HG03378 (cell line): ENCODE measurements at regions not wholly inside any gene's neighbourhood (a gene's known extent, or its start where the extent isn't known, plus 50 kb on each side); places are given as distances from the start of the nearest gene placed in this dataset.
"Not testable (repeated sequence)": the region's sequence is repeated elsewhere in the genome, so short reads cannot be mapped to it uniquely, and the experiment has no call there.

Experiments used
- ATAC-seq: cut with Tn5 transposase; IDR thresholded peaks from one replicate; pipeline ENCODE4 v1.9.1; 2021; ENCODE audit warnings: mild to moderate bottlenecking, moderate library complexity; ENCODE audit not compliant: unreplicated experiment

DNA sequence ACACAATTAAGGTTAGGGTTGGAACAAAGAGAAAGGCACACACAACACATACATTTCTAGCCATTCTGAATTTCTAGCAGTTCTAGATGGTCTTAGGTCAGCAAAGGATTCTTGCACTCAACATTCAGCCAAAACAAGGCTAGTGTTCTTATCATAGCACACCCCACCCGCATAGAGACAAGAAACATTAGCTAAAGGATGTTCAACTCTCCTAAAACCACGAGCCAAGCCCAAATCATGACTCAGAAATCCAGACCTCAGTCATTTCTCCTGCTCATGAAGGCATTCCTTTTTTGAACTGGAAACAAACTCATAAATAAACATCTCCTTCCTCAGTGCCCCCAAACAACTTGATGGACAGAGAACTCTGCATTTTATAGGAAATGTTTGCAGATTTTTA, 293.0 kb upstream of the NOTCH2NLA start:
- not testable (repeated sequence) for ATAC-seq

DNA sequence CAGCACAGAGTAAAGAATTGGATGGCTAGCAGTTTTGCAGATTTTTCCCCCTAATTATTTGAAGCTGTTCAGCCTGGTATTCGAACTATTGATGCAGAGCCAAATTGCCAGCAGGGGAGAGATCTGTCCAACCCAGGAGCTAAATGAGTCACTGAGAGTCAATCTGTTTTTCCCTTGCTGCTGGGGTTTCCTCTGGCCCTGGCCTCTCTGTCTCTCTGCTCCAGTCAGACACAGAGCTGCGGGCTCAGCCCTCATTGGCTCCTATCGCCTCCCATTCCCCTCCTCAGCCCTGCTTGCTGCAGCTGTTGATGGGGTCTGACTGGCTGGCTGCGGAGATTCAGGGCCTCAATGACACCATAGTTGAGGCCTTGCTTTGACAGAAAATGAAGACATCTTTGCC, 284.9 kb upstream of the NOTCH2NLA start:
- ATAC-seq, result not testable (repeated sequence)

DNA sequence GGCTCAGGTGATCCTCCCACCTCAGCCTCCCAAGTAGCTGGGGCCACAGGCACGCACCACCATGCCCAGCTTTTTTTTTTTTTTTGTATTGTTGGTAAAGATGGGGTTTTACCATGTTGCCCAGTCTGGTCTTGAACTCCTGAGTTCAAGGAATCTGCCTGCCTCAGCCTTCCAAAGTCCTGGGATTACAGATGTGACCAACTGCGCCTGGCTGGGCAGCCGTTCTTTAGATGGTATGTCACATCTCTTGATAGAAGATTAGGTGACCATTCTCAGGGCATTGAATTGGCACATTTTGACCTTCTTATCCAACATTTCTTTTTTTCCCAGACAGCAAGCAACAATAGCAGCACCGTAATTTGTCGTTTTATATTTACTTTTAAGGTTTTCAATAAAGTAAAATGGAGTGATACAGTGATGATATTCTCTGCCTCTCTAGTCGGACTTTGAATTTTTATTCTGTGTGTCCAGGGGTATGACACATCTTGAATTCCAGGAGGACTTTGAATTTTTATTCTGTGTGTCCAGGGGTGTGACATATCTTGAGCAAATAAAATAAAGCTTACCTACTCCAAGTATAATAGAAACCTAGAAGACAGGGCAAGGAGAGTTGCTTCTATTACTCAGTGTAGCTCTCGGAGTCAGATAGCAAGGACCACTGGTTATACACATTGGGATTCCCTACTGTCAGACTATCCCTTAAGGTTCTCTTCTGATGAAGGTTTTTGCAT, 282.4 kb upstream of the NOTCH2NLA start:
- not testable (repeated sequence) for ATAC-seq

DNA sequence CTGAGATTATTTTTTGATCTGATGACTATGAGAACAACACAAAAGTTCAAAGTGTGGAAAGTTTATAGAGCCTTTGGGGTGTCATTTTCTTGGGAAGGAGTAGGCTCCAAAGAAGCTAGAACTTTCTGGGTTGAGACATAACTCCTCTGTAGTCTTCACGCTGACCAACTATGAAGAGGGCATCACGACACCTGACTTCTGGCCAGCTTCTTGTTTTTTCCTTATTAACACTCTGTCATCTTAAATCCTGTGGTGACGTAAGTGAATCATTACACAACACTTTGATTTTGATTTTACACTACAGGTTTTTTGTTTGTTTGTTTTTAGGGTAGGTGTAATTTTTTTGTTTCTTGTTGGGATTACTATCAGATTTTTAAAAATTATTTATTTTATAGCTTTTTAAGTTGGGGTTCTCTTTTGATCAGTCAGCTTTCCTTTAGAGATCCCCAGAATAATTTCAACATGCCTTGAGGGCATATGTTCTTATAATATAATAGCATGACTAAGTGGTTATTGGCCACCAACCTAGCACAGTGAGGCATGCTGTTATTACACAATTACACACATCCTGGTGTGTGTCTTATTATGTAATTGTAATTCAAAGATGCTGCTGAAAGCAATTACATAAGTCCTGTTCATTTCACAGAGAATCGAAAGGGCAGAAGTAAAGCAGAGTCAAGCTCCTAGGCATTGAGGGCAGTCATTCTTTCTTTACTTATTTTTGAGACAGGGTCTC, 281.6 kb upstream of the NOTCH2NLA start:
- ATAC-seq, result not testable (repeated sequence)

DNA sequence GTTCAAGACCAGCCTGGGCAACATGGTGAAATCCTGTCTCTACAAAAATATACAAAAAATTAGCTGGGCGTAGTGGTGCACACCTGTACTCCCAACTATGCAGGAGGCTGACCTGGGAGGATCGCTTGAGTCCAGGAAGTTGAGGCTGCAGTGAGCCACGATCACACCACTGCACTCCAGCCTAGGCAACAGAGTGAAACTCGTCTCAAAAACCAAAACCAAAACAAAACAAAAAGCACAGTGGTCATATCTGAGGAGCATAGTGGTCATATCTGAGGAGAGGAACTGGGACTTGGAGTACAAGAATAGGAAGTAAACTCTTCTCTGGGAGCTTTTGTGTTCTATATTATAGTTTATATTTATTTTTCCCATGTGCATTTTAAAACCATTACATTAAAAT, 275.3 kb upstream of the NOTCH2NLA start:
- not testable (repeated sequence) for ATAC-seq

DNA sequence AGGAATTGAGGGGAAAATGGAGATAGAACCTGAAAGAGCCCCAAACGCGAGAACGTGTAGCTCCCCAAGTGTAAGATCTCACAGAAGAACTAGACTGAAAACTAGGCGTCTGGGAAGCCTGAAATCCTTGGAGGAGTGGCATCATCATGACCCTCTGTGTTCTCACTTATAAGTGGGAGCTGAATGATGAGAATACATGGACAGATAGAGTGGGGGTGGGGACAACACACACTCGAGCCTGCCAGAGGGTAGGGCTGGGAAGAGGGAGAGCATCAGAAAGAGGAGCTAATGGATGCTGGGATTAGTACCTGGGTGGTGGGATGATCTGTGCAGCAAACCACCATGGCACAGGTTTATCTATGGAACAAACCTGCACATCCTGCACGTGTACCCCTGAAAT, 258.7 kb upstream of the NOTCH2NLA start:
- not testable (repeated sequence) for ATAC-seq

DNA sequence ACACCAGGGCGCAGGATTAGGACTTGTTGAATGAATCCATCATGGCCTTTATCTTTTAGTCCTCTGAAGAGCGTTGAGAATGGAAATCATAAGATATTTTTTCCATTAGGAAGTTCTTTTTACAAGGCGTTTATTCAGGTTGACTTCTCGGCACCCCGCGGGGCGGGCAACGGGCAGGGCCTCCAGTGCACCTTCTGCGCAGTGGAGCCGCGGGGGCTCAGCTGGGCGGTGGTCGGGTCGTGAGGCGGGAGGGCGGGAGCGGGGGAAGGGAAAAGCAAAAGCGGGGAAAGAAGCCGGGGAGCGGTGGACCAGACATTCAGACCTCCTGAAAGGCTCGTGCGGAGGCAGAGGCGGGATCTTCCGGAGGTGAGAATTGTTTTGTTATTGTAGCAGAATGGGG, 258.3 kb upstream of the NOTCH2NLA start:
- ATAC-seq, result not testable (repeated sequence)

DNA sequence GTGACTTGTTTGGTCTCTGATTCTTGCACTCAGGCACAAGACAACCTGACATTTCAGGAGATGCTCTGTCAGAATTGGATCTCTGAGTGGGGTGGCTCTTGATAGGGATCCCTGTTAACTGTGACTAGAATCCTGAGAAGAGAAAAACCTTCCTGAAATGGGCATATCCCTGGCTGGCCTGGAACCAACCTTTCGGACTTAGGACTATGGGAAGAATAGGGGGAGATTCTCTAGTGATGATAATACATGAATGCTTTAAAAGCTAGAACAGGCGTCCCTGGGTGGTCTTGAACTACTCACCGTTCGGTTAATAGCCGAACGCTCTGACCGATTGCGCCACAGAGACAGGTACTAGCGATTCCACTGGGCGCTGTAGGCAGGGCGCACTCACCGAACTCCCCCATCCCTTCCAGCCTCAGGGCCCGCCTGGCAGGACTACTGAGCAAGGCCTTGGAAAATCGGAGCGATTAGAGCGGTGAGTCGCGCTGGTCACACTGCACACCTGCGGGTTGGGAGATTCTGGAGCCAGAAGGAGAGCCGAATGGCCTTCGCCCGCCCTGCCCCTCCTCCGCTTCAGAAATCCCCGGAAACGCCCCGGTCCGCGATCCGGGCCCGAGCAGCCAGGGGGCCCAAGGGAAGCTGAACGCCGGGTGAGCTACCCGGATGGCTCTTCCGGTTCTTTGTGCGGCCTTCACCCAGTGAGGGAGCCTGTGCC, 257.6 kb upstream of the NOTCH2NLA start:
- not testable (repeated sequence) for ATAC-seq

DNA sequence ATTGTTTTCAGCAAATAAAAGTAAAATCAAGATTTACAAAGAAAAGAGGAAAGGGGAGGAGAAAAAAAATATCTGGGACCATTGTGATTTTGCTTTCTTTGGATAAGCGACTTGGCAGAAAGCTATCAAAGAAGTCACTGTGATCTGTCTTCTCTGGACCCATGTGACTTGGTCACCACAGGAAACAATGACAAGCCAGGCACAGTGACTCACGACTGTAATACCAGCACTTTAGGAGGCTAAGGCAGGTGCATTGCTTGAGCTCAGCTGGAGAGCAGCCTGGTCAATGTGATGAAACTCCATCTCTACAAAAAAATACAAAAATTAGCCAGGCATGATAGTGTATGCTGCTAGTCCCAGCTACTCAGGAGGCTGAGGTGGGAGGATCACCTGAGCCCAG, 255.4 kb upstream of the NOTCH2NLA start:
- ATAC-seq, result not testable (repeated sequence)

DNA sequence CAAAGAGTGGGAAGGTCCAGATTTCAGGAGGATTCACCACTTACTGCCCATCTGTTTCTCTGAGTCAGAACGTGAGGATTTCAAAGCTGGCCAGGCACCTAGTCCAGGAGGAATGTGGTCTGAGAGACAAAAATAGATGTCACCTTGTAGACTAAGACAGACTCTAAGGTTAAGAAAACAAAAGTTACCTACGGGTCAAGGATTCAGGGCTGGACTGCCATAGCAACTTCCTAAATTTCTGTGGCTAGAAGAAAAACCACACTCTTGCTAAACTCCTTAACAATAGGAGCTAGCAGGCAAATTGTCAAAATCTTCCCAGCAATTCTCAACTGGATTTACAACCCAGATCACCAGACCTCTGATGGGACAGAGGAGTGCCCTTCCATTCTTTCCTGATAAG, 250.4 kb upstream of the NOTCH2NLA start:
- ATAC-seq, result not testable (repeated sequence)

DNA sequence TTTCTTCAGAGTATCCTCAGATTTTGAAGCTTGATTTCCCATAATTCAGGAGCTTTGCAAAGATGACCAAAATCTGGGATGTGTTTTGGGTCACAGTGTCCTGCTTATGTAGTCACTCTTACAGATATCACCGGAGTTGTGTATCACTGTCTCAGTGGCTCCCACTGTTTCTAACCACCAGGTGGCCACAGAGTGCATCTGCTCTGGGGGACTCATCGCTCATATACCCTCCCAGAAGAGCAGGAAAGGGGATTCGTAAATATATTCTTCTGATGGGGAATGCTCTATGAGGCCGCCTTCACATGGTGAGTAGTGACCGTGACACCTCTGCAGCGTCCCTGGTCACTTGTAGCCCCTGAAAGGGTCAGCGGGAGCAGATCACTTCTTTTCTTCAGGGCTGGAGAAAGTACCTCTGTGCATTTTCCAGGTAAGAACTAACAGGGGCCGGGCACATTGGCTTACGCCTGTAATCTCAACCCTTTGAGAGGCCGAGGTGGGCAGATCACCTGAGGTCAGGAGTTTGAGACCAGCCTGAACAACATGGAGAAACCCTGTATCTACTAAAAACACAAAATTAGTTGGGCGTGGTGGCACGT, 249.4 kb upstream of the NOTCH2NLA start:
- ATAC-seq, result not testable (repeated sequence)

DNA sequence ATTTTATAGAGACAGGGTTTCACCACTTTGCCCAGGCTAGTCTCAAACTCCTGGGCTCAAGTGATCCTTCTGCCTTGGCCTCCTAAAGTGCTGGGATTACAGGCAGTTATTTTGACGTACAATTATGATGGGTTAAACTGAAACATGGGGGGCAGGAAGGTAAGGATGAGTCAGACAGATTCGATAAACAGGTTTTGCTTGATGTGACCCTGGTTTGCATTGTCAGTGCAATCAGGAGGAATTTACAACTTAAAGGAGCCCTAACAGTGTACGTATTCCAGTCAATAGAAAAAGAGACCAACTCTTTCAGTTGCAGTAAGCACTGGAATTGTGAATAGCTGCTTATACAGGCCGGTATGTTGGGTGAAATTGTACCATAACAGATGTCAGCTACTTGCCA, 246.3 kb upstream of the NOTCH2NLA start:
- ATAC-seq, result not testable (repeated sequence)

DNA sequence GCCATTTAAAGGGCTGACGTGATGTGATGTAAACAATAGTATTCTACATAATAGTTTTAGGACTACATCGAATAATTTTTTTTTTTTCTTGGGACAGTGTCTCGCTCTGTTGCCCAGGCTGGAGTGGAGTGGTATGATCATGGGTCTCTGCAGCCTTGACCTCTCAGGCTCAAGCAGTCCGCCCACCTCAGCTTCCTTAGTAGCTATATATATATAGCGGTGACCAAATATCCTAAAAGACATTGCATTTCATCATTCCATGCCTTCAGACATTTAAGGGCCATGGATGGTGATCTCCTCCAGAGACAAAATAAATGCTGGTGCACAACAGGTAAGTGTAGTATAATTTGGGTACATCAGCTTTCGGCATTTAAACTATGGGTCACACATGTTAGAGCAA, 245.4 kb upstream of the NOTCH2NLA start:
- ATAC-seq, result not testable (repeated sequence)

DNA sequence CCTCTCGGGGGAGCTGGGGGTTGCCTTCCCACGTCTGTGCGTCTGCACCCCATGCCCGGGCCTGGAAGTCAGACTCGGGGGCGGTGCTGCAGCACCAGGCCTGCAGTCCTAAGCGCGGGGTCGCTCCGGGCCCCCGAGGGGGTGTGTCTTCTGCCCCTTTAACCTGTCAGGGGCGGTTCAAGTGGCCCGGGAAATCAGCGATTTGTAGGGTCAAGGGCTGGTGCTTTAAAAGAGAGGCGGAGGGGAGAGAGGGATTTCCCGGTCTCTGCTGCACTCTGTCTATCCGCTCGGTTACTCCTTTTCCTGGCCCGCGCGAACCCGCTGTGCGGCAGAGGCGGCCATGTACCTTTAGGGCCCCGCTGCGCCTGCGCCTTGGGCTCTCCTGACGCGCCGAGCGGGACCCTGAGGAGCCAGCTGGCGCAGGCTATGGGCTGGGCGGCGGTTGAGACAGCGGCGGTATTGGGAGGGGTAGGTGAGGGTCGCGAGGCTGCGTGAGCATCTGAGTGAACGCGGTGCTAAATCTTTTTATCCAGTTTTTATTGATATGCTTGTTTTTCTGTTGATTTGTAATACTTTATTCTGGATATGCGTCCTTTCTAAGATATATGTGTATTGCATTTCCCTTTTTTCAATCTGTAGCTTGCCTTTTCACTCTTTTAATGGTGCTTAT, 243.5 kb upstream of the NOTCH2NLA start:
- ATAC-seq, result not testable (repeated sequence)

DNA sequence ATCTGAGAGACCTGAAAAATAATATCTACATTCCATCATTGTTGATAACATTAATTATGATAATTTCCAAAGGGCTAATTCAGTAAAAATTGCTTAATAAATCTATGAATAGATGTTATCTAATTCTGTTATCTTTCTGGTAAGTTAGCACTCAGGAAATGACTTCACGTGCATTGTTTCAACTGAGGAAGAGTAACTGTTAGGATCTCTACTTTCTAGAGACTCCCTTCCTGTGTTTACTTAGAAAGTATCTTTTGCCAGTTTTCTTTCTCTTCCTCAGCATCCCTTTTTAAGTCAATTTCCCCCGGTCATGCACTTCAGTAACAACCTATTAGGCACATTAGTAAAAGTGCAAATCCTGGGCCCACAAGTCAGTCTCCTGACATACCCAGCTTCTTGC, 231.1 kb upstream of the NOTCH2NLA start:
- ATAC-seq, result not testable (repeated sequence)

DNA sequence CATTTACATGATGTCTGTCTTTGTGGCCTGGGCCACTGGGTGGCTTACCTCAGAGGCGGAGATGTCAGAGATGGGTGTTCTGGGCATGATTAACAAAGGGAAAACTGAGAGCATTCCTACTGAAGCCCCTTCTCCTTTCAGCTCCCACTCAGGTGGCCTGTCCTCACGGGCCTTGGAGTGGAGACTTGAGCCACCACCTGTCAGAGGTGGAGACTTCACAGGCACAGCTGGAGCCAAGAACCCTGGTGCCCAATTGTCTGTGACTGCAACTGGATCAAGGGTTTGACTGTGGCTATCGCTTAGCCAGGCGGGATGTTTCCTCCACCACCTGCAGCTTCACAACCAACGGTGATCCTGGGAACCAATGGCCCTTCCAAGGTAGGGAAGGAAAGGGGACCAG, 230.5 kb upstream of the NOTCH2NLA start:
- ATAC-seq, result not testable (repeated sequence)

DNA sequence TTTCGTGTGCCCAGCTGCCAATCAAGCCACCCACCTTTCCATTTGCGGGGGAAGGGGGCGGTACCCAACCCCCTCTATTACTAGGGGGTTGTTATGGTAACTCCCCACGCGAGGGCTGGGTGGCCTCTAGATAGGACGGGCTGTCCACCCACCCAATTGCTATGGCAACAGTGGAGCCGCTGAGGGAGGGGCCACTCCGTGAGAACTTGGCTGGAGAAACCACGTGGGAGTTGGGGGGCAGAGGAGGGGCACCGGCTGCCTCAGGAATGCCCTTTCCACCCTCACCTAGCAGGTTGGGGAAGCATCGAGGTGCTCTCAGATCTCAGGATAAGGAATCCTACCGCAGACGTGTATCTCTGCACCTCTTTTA, 220.0 kb upstream of the NOTCH2NLA start:
- not testable (repeated sequence) for ATAC-seq

DNA sequence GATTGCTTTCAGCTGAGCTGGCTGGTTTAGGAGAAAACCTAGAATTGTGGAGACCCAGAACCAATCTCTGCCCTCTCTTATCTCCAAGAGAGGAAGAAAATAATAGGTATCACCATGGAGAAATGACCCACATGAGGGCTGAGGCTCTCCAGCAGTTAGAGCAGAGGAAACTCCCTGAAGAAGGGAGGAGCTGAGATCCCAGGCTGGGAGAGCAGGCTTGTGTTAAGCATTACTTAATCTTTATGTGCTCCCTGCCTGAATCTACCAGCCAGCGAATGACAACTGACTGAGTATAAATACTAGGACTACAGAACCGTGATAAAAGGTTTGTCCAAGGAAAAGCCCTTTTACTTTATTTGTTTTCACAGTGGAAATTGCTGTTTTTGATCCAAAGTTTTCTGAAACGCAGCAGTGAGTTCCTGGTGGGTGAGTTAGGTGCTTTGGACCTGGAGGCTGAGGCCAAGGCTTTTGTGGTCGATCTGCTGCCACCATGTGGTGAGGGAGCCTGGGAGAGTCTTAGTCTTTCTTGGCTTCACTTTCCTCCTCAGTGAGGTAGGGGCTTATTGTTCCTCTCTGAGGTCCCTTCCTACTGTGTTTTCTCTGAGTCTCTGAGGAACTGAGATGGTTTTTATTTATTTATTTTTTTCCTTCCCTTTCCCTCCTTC, 219.5 kb upstream of the NOTCH2NLA start:
- not testable (repeated sequence) for ATAC-seq

DNA sequence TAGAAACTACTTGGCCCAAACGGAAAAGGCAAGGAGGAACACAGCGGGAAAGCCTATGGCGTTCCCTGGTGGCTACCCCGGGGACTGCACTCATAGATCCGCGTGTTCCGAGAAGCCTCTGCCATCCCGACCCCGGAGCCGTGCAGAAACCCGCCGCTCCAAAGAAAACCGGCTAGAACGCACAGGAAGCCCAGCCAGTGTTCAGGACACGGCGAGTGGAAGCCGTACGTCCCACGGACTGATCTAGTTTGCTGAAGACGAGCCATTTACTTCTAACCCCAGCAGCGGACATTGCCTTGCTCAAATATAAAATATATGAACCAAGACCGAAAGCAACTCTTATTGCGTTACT, 215.0 kb upstream of the NOTCH2NLA start:
- not testable (repeated sequence) for ATAC-seq
